ENCODE measurements at regions not wholly inside any gene's neighbourhood (a gene's known extent, or its start where the extent isn't known, plus 50 kb on each side); places are given as distances from the start of the nearest gene placed in this dataset.
A peak's percentile ranks its signal among the peaks of the same experiment; 100 is the strongest.
"Not testable (repeated sequence)": the region's sequence is repeated elsewhere in the genome, so short reads cannot be mapped to it uniquely, and the experiment has no call there.

DNA sequence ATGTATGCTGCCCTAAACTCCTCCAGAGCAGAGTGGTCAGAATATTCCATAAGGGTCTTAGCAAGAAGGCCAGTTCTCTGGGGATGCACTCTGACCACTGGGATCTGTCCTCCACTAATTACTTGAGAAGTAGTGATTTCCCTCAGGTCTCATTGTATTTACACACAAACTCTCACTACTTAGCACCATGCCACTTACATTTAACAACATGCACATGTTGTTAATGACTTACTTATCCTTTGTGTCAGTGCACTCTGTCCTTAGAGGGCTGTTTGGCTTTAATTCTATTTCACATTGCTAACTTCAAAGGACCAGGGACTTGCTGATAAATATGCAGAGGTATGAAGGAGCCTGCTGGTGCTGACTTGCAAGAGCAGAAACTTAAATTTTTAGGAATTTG, 1415.5 kb upstream of the ACVR2A start:
- H3K4me3 ChIP-seq (ENCODE audit: low read depth, low read length): no peak overlapping the region
- DNase-seq (ENCODE audit: low read depth): no peak
- TF ChIP-seq, protein P1, sequence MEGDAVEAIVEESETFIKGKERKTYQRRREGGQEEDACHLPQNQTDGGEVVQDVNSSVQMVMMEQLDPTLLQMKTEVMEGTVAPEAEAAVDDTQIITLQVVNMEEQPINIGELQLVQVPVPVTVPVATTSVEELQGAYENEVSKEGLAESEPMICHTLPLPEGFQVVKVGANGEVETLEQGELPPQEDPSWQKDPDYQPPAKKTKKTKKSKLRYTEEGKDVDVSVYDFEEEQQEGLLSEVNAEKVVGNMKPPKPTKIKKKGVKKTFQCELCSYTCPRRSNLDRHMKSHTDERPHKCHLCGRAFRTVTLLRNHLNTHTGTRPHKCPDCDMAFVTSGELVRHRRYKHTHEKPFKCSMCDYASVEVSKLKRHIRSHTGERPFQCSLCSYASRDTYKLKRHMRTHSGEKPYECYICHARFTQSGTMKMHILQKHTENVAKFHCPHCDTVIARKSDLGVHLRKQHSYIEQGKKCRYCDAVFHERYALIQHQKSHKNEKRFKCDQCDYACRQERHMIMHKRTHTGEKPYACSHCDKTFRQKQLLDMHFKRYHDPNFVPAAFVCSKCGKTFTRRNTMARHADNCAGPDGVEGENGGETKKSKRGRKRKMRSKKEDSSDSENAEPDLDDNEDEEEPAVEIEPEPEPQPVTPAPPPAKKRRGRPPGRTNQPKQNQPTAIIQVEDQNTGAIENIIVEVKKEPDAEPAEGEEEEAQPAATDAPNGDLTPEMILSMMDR (IDR thresholded peaks at IDR 0.05; ENCODE audit: control insufficient read depth, extremely low read depth, insufficient read depth): no peak

DNA sequence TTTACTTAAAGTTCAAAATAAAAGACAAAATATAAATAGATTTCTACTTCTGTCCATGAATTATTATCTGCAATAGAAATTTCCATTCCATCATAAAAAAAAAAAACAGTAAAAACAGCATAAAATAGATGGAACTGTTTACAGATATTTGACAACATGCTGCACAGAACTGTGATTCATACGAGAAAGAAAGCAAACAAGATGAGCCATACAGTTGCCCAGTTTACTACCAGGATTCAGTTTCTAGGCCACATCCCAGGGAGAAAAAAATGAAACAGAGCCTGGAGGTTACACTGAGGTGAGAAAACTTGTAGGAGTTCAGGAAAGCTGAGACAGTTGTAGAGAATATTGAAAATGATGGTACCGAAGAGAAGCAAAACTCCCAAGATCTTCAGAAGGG, 1426.9 kb upstream of the ACVR2A start:
- DNase-seq (ENCODE audit: low read depth): no peak
- TF ChIP-seq, protein P1 (IDR thresholded peaks at IDR 0.05; ENCODE audit: control insufficient read depth, extremely low read depth, insufficient read depth): no peak
- no peak overlapping the region for H3K4me3 ChIP-seq (ENCODE audit: low read depth, low read length)

DNA sequence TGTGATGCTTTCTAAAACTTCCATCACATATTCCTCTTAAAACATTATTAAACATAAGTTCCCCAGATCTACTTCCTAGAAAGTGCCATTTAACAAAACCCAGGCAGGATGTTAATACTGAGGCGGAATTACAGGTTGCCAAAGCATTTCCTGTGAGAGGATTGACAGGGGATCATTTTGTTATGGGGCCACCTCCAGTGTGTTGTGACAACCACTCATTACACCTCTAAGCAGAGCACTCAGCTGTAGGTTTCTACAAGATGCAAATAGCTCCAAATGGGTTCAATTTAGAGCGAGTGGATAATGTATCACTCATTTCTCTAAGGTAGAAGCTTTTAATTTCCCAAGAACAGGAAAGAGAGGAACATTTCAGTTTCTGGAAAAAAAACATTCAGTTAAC, 1429.5 kb upstream of the ACVR2A start:
- no peak for DNase-seq (ENCODE audit: low read depth)
- TF ChIP-seq, protein P1 (IDR thresholded peaks at IDR 0.05; ENCODE audit: control insufficient read depth, extremely low read depth, insufficient read depth): no peak
- H3K4me3 ChIP-seq (ENCODE audit: low read depth, low read length): no peak overlapping the region

- H3K4me3 ChIP-seq (ENCODE audit: low read depth, low read length): no peak overlapping the region
- DNase-seq (ENCODE audit: low read depth): no peak
Observed at GRCh38 chr2:146414456-146414855, 1430.4 kb upstream of the ACVR2A start.

DNA sequence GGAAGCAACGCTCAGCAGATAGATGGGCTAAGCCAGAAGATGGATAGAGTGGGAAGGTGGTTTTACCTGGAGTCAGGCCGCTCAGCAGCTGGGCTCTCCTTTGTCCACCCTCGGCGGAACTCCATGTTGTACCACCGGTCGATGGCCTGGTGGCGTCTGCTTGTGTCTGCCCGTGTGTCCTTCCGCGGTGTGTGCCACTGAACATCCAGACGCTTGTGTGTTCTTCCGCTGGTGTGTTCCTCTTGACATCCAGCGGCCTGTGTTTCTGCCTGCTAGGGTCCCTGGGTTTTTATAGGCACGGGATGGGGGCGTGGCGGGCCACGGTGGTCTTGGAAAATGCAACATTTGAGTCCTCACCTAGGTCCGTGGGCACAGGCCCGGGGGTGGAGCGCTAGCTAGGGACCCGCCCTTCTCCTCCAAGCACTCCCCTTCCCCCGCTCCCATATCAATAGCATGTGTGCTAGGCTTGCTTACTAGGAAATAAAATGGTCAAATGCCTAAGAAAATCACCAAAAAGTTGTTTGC, 1431.7 kb upstream of the ACVR2A start:
- no peak for DNase-seq (ENCODE audit: low read depth)
- no peak overlapping the region for H3K4me3 ChIP-seq (ENCODE audit: low read depth, low read length)
- TF ChIP-seq, protein P1 (IDR thresholded peaks at IDR 0.05; ENCODE audit: control insufficient read depth, extremely low read depth, insufficient read depth): no peak

More at GRCh38 chr2:146414456-146414855, 1430.4 kb upstream of the ACVR2A start:
- TF ChIP-seq, protein P1 (IDR thresholded peaks at IDR 0.05; ENCODE audit: control insufficient read depth, extremely low read depth, insufficient read depth): no peak

- DNase-seq (ENCODE audit: low read depth): no peak
- TF ChIP-seq, protein P1 (IDR thresholded peaks at IDR 0.05; ENCODE audit: control insufficient read depth, extremely low read depth, insufficient read depth): peak; percentile 26; the same call in 1 of the 2 replicates
- H3K4me3 ChIP-seq (ENCODE audit: low read depth, low read length): no peak overlapping the region
Observed at GRCh38 chr2:146412625-146413024, 1432.2 kb upstream of the ACVR2A start.

DNA sequence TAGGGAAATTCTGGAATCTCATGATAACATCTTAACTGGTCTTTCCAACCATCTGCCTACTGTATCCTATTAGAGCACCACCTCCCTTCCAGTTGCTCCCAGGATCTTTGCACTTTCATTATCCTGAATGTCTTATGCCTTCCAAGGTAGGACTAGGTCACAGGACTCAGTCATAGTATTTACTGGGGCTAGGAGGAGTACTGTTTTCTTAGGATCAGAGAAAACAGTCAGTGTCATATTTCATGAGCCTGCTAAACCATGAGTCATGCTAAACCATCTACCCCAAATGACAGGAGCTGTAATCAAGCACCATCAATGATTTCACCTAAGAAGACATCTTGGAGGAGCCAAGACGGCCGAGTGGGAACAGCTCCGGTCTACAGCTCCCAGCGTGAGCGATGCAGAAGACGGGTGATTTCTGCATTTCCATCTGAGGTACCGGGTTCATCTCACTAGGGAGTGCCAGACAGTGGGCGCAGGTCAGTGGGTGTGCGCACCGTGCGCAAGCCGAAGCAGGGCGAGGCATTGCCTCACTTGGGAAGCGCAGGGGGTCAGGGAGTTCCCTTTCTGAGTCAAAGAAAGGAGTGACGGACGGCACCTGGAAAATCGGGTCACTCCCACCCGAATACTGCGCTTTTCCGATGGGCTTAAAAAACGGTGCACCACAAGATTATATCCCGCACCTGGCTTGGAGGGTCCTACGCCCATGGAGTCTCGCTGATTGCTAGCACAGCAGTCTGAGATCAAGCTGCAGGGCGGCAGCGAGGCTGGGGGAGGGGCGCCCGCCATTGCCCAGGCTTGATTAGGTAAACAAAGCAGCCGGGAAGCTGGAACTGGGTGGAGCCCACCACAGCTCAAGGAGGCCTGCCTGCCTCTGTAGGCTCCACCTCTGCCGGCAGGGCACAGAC, 1439.2 kb upstream of the ACVR2A start:
- not testable (repeated sequence) for H3K4me3 ChIP-seq (ENCODE audit: low read depth, low read length)

GRCh38 chr2:146403546-146404160, 1441.2 kb upstream of the ACVR2A start:
- H3K4me3 ChIP-seq (ENCODE audit: low read depth, low read length); DNase-seq (ENCODE audit: low read depth): not testable (repeated sequence)

More for the DNA sequence above, 1439.2 kb upstream of the ACVR2A start:
- peak; percentile 33 for DNase-seq (ENCODE audit: low read depth)
